ENCODE measurements at regions not wholly inside any gene's neighbourhood (a gene's known extent, or its start where the extent isn't known, plus 50 kb on each side); places are given as distances from the start of the nearest gene placed in this dataset.

DNA sequence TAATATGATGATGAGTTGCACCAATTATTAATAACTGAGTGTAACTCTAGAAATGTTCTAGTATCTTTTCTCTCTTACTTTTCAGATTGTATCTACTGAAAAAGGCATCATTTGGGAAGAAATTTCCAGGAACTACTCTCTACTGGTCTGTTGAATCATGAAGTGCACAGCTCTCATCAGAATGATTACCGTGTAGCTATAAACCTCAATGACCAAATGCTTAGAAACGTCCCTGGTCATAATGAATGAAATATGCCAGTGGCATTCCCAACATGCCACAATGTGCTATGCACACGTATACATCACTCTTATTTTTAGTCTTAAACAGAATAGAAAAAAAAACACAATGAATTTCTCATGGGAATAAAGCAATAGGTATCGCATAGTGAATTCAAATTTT is 534.3 kb upstream of the OLFM3 start:
- TF ChIP-seq CTCF (IDR thresholded peaks at IDR 0.05), result no peak
- no peak for TF ChIP-seq POLR2A (IDR thresholded peaks at IDR 0.05)
- no peak for TF ChIP-seq EP300 (IDR thresholded peaks at IDR 0.05; ENCODE audit: low read depth)
- no peak for TF ChIP-seq POLR2AphosphoS5 (IDR thresholded peaks at IDR 0.05)
